Effector CD4-positive, alpha-beta T cell (primary cell): ENCODE measurements at regions not wholly inside any gene's neighbourhood (a gene's known extent, or its start where the extent isn't known, plus 50 kb on each side); places are given as distances from the start of the nearest gene placed in this dataset.

ENCODE experiments used
- DNase-seq: peaks from one replicate; pipeline ENCODE4 v3.0.0-alpha.2; 2020

GRCh38 chr3:67863869-67864268, 209.5 kb upstream of the SUCLG2 start:
- no peak for DNase-seq

GRCh38 chr3:67860429-67860828, 206.0 kb upstream of the SUCLG2 start:
- DNase-seq: no peak

GRCh38 chr3:67858492-67858891, 204.1 kb upstream of the SUCLG2 start:
- no peak for DNase-seq

- DNase-seq: no peak
These were observed 202.3 kb upstream of the SUCLG2 start for GRCh38 chr3:67856718-67857117.

DNA sequence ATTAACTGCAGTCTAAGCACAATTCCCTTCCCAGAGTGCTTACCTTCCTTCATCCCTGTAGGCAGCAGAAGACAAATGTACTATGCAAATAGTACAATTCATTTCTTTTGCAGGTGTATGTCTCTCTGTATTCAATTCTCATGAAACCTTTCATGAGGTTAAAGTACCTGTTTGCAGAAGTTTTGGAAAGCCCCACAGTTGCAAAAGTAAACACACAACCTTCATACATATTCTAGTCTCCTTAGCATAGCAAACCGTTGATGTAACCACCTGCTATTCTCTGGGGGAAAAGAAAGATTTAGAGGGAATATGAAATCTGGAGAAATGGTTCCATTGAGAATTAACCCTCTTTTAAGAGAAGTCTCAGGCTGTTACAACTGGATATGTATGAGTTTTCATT, 200.3 kb upstream of the SUCLG2 start:
- no peak for DNase-seq

GRCh38 chr3:67853520-67853919, 199.1 kb upstream of the SUCLG2 start:
- DNase-seq: no peak

GRCh38 chr3:67848299-67848698, 193.9 kb upstream of the SUCLG2 start:
- DNase-seq: no peak

GRCh38 chr3:67846166-67846565, 191.8 kb upstream of the SUCLG2 start:
- DNase-seq: no peak

DNA sequence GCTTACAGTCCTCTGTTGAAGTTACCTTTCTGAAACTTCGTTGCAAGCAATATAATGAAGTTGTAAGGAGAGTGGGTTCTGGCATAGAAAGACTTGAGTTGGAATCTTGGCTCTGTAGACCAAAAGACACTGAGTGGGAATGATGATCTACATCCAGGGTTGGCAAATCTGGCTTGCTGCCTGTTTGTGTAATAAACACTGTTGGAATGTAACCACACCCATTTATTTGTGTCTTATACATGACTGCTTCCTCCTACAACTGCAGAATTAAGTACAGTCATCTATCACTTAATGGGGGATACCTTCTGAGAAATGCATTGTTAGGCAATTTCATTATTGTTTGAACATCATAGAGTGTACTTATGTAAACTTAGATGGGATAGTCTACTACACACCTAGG, 178.4 kb upstream of the SUCLG2 start:
- DNase-seq: no peak

DNA sequence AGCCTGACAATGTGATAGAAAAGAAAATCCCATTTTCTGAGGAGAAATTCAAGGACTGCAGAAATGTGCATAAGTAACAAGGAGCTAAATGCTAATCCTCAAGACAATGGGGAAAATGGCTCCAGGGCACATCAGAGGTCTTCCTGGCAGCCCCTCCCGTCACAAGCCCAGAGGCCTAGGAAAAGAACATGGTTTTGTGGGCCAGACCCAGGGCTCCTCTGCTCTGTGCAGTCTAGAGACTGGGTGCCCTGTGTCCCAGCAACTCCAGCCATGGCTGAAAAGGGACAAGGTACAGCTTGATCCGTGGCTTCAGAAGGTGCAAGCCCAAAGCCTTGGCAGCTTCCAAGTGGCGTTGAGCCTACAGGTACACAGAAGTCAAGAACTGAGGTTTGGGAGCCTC, 176.8 kb upstream of the SUCLG2 start:
- no peak for DNase-seq

GRCh38 chr3:67828486-67829010, 174.1 kb upstream of the SUCLG2 start:
- DNase-seq: no peak

GRCh38 chr3:67821135-67821534, 166.7 kb upstream of the SUCLG2 start:
- no peak for DNase-seq

DNA sequence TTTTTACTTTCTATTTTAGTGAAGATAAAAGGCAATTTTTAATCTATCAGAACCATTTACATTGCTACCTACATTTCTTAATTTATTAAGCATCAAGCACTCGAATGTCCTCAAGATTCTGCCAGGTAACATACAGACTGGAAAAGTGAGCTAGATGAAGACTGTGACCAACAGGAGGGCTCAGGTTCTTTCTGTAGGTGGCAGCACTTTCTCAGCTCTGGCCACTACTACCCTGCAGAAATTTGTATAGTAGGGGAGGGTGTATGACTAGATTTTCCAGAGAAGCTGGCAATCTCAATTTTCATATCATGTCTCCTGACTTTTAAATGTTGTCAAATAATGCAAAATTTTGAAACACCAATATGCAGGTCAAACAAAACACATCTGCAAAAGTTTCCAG, 165.0 kb upstream of the SUCLG2 start:
- no peak for DNase-seq

DNA sequence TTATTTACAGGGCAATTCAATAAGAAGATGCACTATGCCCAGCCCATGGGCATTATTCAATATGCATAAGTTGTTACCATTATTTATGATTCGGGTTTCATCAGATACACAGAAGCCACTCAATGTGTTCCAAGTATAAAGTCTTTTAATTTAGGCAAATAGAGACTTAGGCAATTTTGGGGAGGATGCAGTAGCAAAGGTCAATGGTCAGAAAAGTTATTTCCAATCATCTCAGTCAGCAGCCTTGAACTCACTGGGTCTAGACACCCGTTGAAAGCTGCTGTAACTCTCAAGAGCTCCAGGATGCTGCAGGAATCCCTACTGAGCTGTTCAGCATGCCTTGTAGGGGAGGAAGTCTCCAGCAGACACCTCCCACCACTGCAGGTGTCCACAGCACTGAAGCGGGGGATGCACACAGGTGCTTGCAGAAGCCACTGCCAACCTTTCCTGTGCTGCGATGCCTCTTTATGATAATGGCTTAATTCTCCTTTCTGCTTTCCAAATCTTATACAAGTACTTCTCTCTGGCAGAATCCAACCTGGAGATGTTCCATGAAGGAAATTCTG, 155.0 kb upstream of the SUCLG2 start:
- DNase-seq: no peak

- DNase-seq: no peak
These were observed 154.5 kb upstream of the SUCLG2 start for GRCh38 chr3:67808906-67809305.

- no peak for DNase-seq
These were observed 150.2 kb upstream of the SUCLG2 start for GRCh38 chr3:67804578-67804977.

GRCh38 chr3:67804089-67804488, 149.7 kb upstream of the SUCLG2 start:
- DNase-seq: no peak

DNA sequence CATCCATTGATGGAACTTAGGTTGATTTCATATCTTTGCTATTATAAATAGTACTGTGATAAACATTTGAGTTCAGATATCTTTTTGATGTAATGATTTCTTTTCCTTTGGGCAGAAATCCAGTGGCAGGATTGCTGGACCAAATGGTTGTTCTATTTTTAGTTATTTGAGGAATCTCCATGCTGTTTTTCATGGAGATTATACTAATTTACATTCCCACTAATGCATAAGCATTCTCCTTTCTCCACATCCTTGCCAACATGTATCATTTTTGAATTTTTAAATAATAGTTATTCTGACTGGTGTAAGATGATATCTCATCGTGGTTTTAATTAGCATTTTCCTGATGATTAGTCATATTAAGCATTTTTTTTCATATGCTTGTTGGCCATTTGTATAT, 144.0 kb upstream of the SUCLG2 start:
- no peak for DNase-seq

- no peak for DNase-seq
These were observed 137.2 kb upstream of the SUCLG2 start for GRCh38 chr3:67791620-67792019.

DNA sequence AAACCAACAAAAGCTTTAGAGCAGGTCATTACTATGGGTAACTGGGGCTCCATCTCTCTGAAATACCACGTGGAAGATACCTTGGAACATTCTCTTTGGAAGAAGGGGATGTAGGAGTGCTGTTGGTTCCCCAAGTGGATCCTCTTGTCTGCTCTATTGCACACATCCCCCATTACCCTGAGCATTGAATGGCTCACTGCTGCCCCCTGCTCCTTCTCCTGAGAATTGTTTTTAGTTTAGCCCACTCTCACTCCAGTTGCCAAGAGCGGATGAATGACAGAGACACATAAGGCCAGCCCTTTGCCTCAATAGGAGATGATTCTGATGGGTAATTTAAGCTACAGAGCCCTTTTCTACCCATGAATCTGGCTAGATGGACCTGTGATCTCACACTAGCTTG, 135.6 kb upstream of the SUCLG2 start:
- peak; percentile 42 for DNase-seq

GRCh38 chr3:67788396-67788795, 134.0 kb upstream of the SUCLG2 start:
- no peak for DNase-seq

- no peak for DNase-seq
These were observed 129.2 kb upstream of the SUCLG2 start for GRCh38 chr3:67783281-67784250.

GRCh38 chr3:67781871-67782270, 127.5 kb upstream of the SUCLG2 start:
- no peak for DNase-seq

- no peak for DNase-seq
These were observed 126.8 kb upstream of the SUCLG2 start for GRCh38 chr3:67781218-67781617.
